RCC 7860 (cell line): ENCODE measurements at regions not wholly inside any gene's neighbourhood (a gene's known extent, or its start where the extent isn't known, plus 50 kb on each side); places are given as distances from the start of the nearest gene placed in this dataset.

ENCODE experiments used
- DNase-seq: peaks from one replicate; pipeline ENCODE4 v3.0.0-alpha.2; 2015; ENCODE audit warnings: low spot score
- FAIRE-seq: peaks from 2 replicates; lab custom pipeline; 2012; peaks lifted over from hg19 to GRCh38; lab: Jason Lieb, UNC

DNA sequence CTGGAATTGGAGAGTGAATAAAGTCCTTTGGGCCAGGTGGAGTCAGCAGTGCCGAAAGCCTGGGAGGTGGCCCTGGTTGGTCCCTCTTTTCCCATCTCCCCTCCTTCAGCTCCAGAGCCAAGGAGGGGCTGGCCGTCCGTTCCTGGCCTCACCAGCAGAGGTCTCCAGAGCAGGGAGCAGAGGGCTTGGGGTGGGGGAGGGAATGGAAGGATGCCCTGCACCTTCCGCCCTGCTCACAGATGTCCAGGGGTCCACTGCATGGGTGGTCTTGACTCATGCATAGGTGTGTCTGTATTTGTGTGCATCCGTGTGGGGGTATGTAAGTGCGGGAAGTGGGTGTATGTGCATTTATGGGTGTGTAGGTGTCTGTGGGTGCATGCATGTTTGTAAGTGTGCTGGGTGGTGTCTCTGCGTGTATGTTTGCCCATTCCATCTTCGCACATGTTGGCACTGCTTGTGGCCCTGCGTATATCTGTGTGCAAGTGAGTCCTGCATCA, 201.8 kb downstream of the ZFP36L2 start:
- DNase-seq (peak; percentile 30), FAIRE-seq (no peak)

DNA sequence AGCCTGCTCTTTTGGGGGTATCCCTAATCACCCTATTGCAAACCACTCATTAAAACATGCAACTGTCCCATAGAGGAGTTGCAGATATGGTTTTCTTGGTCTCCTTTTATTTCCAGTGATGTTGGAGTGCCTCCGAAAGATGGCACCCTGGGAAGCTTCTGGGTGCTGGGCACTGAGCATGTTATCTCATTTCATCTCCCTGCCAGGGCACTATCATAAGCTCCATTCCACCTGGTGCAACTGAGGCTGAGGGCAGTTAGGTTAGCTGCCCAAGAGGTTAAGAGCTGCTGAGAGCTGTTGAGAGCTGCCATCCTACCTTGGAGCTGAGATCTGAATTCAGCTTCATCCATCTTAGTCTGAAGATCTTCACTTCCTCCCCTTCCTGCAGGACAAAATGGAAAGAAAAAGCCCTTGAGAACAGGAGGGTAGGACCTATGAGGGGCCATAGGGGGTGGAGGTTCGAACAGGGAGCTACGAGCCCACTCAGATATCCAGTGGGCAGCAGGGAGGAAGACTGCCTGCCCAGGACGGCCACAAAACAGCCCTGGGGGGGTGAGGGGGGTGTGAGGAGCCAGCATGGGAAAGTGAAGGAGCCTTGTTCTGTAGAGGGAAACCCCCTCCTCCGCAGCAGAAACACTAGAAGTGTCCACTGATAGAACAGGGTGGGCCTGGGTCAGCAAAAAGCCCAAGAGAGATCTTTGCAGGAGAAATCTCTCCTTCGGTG, 202.5 kb downstream of the ZFP36L2 start:
- FAIRE-seq: no peak

DNA sequence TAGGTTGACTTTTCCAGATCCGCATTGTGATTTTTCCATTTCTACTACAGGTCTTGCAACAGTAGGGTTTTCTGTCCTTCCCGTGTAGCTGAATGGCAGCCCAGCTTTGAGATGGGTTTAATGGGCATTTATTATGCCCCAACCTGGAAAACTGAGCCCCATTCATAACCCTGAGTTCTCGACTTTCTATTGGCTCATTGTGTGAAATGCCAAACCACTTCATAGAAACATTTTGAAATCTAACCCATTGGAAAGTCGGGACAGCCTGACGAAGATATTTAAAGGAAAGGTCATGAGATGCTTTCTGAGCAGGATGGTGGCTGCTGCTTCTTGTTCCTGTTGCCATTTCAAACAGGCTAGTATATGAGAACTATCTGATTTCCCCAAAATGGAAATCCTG, 203.5 kb downstream of the ZFP36L2 start:
- no peak for FAIRE-seq
- DNase-seq: no peak

More for the DNA sequence above, 202.5 kb downstream of the ZFP36L2 start:
- no peak for DNase-seq

DNA sequence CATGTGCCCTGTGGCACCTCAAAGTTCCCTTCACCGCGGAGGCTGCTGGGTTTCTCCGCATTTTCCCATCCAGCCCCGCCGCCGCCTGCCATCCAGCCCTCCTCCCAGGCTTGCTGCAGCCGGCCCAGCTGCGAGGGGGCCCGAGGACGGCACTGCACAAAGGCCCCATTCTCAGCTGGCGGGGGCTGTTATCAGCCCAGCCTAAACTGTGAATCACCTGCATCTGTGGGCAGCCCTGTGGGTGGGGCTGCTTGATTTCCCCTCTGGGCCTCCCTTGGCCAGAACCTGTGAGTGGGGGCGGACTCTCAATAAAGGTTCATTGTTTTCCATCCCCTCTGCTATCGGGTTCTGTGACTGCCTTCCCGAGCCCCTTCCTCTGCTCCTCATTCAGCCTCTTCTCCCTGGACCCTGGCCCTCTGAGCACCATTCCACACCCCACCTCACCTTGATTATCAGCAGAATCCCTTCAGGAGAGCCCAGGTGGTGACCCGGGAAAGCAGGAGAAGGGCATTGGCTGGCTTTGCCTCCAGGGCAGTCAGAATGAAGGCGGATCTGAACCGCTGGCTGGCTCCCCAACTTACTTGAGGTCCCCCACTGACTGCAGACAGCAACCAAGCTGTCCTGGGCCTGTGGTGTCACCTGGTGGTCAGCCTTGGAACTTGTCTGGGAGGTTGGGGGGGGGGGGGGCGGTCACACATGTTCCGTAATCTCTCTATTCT, 204.5 kb downstream of the ZFP36L2 start:
- no peak for FAIRE-seq
- DNase-seq: no peak

- no peak for FAIRE-seq
- no peak for DNase-seq
Observed at GRCh38 chr2:43020990-43021669, 205.3 kb downstream of the ZFP36L2 start.

- DNase-seq (no peak), FAIRE-seq (no peak)
Observed at GRCh38 chr2:43020296-43020695, 206.1 kb downstream of the ZFP36L2 start.

GRCh38 chr2:43019536-43020183, 206.7 kb downstream of the ZFP36L2 start:
- FAIRE-seq (no peak), DNase-seq (no peak)

GRCh38 chr2:43019025-43019367, 207.4 kb downstream of the ZFP36L2 start:
- no peak for FAIRE-seq
- no peak for DNase-seq

DNA sequence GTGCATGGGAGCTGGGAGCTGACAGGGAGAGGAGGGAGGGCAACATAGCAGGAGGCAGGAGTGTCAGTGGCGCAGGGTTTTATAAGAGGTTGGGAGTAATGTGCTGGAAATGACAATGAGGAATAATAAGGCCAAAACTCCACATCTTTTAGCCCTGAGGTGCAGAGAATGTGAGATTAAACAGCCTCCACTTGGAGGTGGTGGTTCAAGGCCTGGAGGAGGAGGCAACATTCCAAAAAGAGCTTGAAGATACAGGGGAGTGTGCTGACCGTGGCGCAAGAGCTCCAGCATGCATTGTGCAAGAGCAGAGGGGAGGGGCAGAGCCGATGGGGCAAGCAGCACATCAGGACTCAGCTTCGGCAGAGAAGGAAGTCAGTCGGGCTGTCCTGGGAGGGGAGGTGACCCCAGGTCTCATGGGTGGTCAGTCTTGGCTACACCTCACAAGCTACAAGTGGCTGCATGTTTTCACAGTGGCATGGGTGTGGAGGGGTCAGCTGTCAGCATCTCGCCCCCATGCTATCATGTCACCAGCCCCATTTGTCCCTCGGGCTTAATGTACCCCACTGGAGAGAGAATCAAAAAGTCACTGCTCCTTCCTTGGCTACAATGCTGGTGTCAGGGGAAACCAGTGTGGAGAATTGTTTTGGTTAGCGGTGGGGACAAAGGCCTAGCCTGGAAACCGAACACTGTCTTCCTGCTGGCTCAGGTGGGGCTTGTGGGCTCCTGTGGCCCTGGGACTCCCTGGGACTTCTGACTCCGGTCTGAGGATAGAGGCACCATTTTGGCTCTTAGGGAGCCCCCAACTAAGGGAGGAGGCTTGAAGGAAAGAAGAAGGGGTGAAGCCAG, 208.0 kb downstream of the ZFP36L2 start:
- no peak for DNase-seq
- FAIRE-seq: no peak

DNA sequence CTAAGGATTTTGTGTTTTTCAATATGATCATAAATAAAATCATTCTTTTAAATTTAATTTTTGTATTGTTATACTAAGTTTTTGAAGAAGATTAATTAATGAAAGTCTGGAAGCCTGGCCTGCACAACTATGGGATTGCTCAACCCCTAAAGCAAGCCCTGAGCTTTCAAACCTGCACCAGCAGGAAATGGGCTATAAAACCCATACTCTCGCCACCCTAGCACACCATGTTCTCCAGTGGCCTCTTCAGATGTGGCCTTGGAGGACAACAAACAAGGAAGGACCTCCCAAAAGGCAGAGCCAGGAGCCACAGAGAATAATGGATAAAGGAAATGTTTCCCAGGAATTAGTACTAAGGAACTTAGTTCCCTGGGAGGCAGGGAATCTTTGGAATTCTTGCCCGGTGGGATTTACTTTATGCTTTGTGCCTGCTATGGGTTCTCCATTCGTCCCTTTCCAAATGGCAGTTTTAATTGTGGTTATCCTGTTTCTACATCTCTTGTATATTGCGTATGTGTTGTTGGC, 212.5 kb downstream of the ZFP36L2 start:
- DNase-seq (no peak), FAIRE-seq (no peak)

GRCh38 chr2:43012966-43013365, 213.4 kb downstream of the ZFP36L2 start:
- peak; percentile 42 for FAIRE-seq
- DNase-seq: no peak

DNA sequence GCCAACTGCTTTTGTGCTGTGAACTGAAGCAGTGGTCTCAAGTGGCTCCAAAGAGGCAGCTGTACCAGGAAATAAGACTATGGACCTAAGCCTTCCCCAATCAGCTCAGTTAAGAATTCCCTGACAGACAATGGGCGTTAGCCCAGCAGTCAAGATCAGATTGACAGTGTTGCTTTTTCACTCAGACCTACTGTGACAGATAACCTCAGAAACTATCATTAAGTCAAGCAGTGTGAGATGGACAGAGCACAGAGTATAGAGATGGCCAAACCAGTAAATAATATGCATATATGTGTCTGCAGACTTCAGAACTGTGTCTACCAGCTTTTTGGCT, 215.3 kb downstream of the ZFP36L2 start:
- DNase-seq: no peak
- FAIRE-seq: no peak

DNA sequence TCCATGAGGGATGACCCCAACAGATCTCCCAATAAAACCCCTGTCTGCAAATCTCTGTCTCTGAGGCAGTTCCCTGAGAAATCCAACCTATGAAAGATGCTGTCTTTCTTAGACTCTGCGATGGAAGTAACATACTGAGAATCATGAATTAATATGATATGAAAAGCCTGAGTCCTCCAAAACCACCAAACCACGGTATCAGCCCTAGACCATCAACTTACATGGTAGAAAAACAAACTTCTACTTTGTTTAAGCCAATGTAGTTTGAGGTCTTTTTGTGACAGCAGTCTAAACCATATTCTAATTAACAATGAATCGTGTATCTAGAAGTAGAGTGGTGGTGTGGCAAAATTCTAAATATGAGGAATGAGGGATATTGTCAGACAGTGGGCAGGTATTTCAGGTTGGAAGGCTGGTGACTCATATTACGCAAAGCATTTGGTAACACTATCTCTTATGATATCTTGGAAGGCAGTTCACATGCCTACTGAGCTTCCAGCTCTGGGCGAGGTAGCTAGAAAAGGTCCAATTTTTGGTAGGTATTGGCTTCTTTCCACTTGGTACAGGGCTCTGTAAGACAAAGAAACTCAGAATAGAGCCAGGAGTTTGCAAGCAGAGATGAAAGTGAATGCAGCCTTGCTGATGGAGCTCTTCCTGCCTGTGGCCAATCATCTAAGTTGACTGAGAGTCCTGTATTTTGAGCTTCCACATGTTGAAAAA, 215.8 kb downstream of the ZFP36L2 start:
- FAIRE-seq (no peak), DNase-seq (no peak)

GRCh38 chr2:43009448-43009847, 217.0 kb downstream of the ZFP36L2 start:
- DNase-seq (no peak), FAIRE-seq (no peak)

- FAIRE-seq (no peak), DNase-seq (no peak)
Observed at GRCh38 chr2:43008388-43008787, 216.0 kb upstream of the HAAO start.

GRCh38 chr2:43007901-43008300, 215.5 kb upstream of the HAAO start:
- FAIRE-seq: no peak
- DNase-seq: no peak

DNA sequence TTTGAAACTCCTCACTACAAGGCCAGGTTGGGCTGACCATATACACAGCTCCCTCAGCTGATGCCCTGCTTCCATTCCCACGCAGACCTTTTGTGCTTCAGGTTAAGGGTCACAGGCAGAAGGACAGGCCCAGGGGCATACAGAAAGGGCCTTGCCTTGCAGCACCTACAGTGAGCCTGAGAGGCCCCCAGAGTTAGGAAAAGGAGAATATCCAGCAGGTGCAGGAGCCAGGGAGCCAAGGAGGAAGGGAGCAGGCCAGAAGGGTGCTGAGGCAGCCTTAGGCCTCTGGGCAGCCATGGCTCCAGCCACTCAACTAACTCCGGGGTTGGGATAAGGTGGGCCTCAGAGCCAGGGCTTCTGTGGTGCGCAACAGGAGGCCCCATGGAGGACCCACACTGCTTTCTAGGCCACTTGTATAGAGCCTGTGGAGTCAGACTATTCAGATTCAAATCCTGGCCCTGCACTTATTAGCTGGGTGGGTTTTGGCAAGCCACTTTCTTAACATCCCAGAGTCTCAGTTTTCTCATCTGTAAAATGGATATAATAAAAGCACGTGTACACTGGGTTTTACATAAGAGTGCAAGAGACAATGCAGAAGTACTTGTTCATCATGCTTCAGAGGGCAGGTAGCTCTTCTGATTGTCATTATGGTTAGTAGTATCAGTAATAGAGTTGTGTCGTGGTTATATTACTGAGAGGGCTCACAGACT, 214.6 kb upstream of the HAAO start:
- FAIRE-seq: no peak

GRCh38 chr2:43005975-43006833, 213.8 kb upstream of the HAAO start:
- no peak for DNase-seq
- FAIRE-seq: no peak

More for the DNA sequence above, 214.6 kb upstream of the HAAO start:
- DNase-seq: no peak
